Loucy (cell line): ENCODE measurements at regions not wholly inside any gene's neighbourhood (a gene's known extent, or its start where the extent isn't known, plus 50 kb on each side); places are given as distances from the start of the nearest gene placed in this dataset.

Experiments
- EZH2phosphoT487 ChIP-seq: fragments of 200-600 bp; IDR thresholded peaks from 2 replicates; pipeline ENCODE4 v1.6.1; 2018; ENCODE audit warnings: antibody characterized with exemption, mild to moderate bottlenecking, moderate library complexity, borderline replicate concordance
- TF ChIP-seq, protein P1 (sequence below): fragments of 200-600 bp; sonication (generic); conservative IDR thresholded peaks from 2 replicates; pipeline ENCODE4 v1.5.1; 2014; ENCODE audit warnings: mild to moderate bottlenecking, antibody characterized with exemption, low read length

DNA sequence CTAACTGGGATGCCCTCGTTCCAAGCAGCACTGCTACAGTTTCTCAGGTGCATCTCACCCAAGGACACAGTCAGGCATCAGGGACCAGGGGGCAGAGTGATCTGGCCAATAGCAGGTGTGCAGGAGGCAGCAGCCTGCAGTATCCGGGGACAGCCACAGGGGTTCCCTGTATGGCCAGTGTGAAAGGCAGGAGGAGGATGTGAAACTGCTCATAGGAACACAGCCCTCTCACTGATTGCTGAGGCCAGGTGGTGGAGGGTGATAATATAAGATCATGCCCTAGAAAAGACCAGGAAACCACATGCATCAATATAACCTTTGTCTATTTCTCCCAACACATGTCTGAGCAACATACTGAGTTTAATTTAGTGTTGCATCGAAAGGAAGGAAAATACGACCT lies 112.7 kb upstream of the TACR1 start:
- TF ChIP-seq, protein P1, sequence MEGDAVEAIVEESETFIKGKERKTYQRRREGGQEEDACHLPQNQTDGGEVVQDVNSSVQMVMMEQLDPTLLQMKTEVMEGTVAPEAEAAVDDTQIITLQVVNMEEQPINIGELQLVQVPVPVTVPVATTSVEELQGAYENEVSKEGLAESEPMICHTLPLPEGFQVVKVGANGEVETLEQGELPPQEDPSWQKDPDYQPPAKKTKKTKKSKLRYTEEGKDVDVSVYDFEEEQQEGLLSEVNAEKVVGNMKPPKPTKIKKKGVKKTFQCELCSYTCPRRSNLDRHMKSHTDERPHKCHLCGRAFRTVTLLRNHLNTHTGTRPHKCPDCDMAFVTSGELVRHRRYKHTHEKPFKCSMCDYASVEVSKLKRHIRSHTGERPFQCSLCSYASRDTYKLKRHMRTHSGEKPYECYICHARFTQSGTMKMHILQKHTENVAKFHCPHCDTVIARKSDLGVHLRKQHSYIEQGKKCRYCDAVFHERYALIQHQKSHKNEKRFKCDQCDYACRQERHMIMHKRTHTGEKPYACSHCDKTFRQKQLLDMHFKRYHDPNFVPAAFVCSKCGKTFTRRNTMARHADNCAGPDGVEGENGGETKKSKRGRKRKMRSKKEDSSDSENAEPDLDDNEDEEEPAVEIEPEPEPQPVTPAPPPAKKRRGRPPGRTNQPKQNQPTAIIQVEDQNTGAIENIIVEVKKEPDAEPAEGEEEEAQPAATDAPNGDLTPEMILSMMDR, result peak; percentile 79
- no peak for TF ChIP-seq EZH2phosphoT487
